Suprapubic skin (tissue), 4 donors: ENCODE measurements at regions not wholly inside any gene's neighbourhood (a gene's known extent, or its start where the extent isn't known, plus 50 kb on each side); places are given as distances from the start of the nearest gene placed in this dataset.

Experiments used
- DNase-seq, 2 donors: peaks; one replicate each; pipeline ENCODE4 v3.0.0-alpha.2; 2019; ENCODE audit warnings: low spot score in 2 of 2
- H3K27ac ChIP-seq: fragments of 200-600 bp; sonication (generic); one replicate; pipeline ENCODE4 v1.5.1; 2019
- H3K27me3 ChIP-seq: fragments of 200-600 bp; sonication (generic); one replicate; pipeline ENCODE4 v1.5.1; 2019
- H3K36me3 ChIP-seq: fragments of 200-600 bp; sonication (generic); one replicate; pipeline ENCODE4 v1.5.1; 2019
- H3K4me1 ChIP-seq: fragments of 200-600 bp; sonication (generic); one replicate; pipeline ENCODE4 v1.5.1; 2019
- H3K4me3 ChIP-seq: fragments of 200-600 bp; sonication (generic); one replicate; pipeline ENCODE4 v1.5.1; 2019; ENCODE audit warnings: mild to moderate bottlenecking
- H3K9me3 ChIP-seq: fragments of 200-600 bp; sonication (generic); one replicate; pipeline ENCODE4 v1.5.1; 2019
- EP300 ChIP-seq: sonication (generic); formaldehyde crosslinking; IDR thresholded peaks from one replicate; pipeline ENCODE4 v1.6.1; 2017; ENCODE audit warnings: antibody characterized with exemption
- POLR2A ChIP-seq, 2 donors: fragments of 450-650 bp; IDR thresholded peaks; one replicate each; pipeline ENCODE4 v1.6.1; 2017; ENCODE audit warnings: antibody characterized with exemption in 2 of 2, mild to moderate bottlenecking in 2 of 2, moderate library complexity in 2 of 2
- POLR2AphosphoS5 ChIP-seq, 3 donors: sonication (generic); formaldehyde crosslinking; IDR thresholded peaks; one replicate each; pipeline ENCODE4 v1.6.1; 2017; ENCODE audit warnings: antibody characterized with exemption in 3 of 3
- WGBS: methylation state at CpG from one replicate; pipeline ENCODE4 v1.1.5; 2018; 5-methylcytosine and 5-hydroxymethylcytosine counted together
- TF ChIP-seq, protein P1 (sequence below), 2 donors: fragments of 200-600 bp in 1 of 2; fragments of 450-650 bp in 1 of 2; sonication (generic) in 1 of 2; IDR thresholded peaks; one replicate each; pipeline ENCODE4 v1.5.1; 2016 to 2019; ENCODE audit warnings: antibody characterized with exemption in 2 of 2, mild to moderate bottlenecking in 1 of 2, moderate library complexity in 1 of 2

GRCh38 chr11:121936781-121937447 lies 179.1 kb downstream of the BLID start:
- no peaks in the 10 kb centered on the region for H3K9me3 ChIP-seq

GRCh38 chr11:121936370-121936769 lies 179.6 kb downstream of the BLID start:
- DNase-seq: no peak
- H3K4me3 ChIP-seq: no peak overlapping the region
- H3K9me3 ChIP-seq: no peaks in the 10 kb centered on the region
- TF ChIP-seq, protein P1, sequence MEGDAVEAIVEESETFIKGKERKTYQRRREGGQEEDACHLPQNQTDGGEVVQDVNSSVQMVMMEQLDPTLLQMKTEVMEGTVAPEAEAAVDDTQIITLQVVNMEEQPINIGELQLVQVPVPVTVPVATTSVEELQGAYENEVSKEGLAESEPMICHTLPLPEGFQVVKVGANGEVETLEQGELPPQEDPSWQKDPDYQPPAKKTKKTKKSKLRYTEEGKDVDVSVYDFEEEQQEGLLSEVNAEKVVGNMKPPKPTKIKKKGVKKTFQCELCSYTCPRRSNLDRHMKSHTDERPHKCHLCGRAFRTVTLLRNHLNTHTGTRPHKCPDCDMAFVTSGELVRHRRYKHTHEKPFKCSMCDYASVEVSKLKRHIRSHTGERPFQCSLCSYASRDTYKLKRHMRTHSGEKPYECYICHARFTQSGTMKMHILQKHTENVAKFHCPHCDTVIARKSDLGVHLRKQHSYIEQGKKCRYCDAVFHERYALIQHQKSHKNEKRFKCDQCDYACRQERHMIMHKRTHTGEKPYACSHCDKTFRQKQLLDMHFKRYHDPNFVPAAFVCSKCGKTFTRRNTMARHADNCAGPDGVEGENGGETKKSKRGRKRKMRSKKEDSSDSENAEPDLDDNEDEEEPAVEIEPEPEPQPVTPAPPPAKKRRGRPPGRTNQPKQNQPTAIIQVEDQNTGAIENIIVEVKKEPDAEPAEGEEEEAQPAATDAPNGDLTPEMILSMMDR (IDR thresholded peaks at IDR 0.05): no peak
- TF ChIP-seq POLR2AphosphoS5 (IDR thresholded peaks at IDR 0.05): no peak
- TF ChIP-seq POLR2A (IDR thresholded peaks at IDR 0.05): no peak
- no peak for TF ChIP-seq EP300
- 37% methylated on average over 1 of the region's 1 CpG for WGBS
- H3K36me3 ChIP-seq: no peaks in the 10 kb centered on the region
- H3K27ac ChIP-seq: no peak overlapping the region
- no peaks in the 10 kb centered on the region for H3K4me1 ChIP-seq
- no peaks in the 10 kb centered on the region for H3K27me3 ChIP-seq

More at GRCh38 chr11:121936781-121937447, 179.1 kb downstream of the BLID start:
- Histone ChIP-seq H3K4me3 (no peak overlapping the region), H3K36me3 (no peaks in the 10 kb centered on the region), H3K4me1 (no peaks in the 10 kb centered on the region), H3K27ac (no peak overlapping the region), H3K27me3 (no peaks in the 10 kb centered on the region)
- WGBS: 69% methylated on average over 5 of the region's 5 CpGs
- no peak for DNase-seq
- TF ChIP-seq EP300 (no peak), POLR2AphosphoS5 (IDR thresholded peaks at IDR 0.05) (no peak), POLR2A (IDR thresholded peaks at IDR 0.05) (no peak)
- TF ChIP-seq, protein P1 (IDR thresholded peaks at IDR 0.05): no peak

DNA sequence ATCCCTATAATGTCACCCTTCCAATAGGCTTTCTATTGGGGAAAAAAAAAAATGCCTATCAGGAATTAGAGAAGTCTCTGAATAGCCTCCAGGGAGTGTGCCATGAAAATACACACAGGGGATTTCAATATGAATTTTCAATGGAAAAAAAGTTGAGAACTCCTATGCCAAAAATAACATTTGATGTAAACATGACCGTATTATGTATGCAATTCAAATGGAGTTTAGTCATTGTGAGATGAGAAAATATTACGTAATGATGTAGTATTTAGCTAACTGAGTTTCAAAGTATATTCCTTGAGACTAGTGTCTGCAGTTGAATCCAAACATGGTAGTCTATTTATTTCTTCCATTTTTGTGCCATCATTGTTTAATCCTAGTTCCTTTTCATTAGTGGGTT lies 182.3 kb downstream of the BLID start:
- H3K4me3 ChIP-seq: no peak overlapping the region
- no peak for DNase-seq
- H3K27ac ChIP-seq: no peak overlapping the region
- peaks cover 5% of the 10 kb centered on the region for H3K27me3 ChIP-seq
- 76% methylated on average over 2 of the region's 2 CpGs for WGBS
- peaks cover 10% of the 10 kb centered on the region for H3K4me1 ChIP-seq
- H3K9me3 ChIP-seq: no peaks in the 10 kb centered on the region
- TF ChIP-seq POLR2AphosphoS5 (IDR thresholded peaks at IDR 0.05) (no peak), POLR2A (IDR thresholded peaks at IDR 0.05) (no peak)
- no peaks in the 10 kb centered on the region for H3K36me3 ChIP-seq

GRCh38 chr11:121933294-121933693 lies 182.7 kb downstream of the BLID start:
- Histone ChIP-seq H3K27ac (no peak overlapping the region), H3K9me3 (no peaks in the 10 kb centered on the region), H3K4me3 (no peak overlapping the region), H3K27me3 (peaks cover 5% of the 10 kb centered on the region), H3K4me1 (peaks cover 10% of the 10 kb centered on the region), H3K36me3 (no peaks in the 10 kb centered on the region)
- DNase-seq: no peak
- TF ChIP-seq EP300 (no peak), POLR2AphosphoS5 (IDR thresholded peaks at IDR 0.05) (no peak), POLR2A (IDR thresholded peaks at IDR 0.05) (no peak)
- TF ChIP-seq, protein P1 (IDR thresholded peaks at IDR 0.05): no peak
- WGBS: 97% methylated on average over 8 of the region's 8 CpGs

- Histone ChIP-seq H3K9me3 (no peaks in the 10 kb centered on the region), H3K4me3 (no peak overlapping the region), H3K4me1 (peaks cover 10% of the 10 kb centered on the region), H3K36me3 (no peaks in the 10 kb centered on the region), H3K27me3 (peaks cover 5% of the 10 kb centered on the region), H3K27ac (no peak overlapping the region)
- WGBS: 53% methylated on average over 3 of the region's 3 CpGs
- TF ChIP-seq POLR2A (IDR thresholded peaks at IDR 0.05): no peak
- TF ChIP-seq EP300: no peak
- no peak for TF ChIP-seq POLR2AphosphoS5 (IDR thresholded peaks at IDR 0.05)
- TF ChIP-seq, protein P1 (IDR thresholded peaks at IDR 0.05): no peak
- no peak for DNase-seq
Measured at GRCh38 chr11:121932646-121933185, 183.3 kb downstream of the BLID start.
